ENCODE measurements at regions not wholly inside any gene's neighbourhood (a gene's known extent, or its start where the extent isn't known, plus 50 kb on each side); places are given as distances from the start of the nearest gene placed in this dataset.

GRCh38 chr2:228731517-228731916, 539.6 kb downstream of the PID1 start:
- TF ChIP-seq, protein P1, sequence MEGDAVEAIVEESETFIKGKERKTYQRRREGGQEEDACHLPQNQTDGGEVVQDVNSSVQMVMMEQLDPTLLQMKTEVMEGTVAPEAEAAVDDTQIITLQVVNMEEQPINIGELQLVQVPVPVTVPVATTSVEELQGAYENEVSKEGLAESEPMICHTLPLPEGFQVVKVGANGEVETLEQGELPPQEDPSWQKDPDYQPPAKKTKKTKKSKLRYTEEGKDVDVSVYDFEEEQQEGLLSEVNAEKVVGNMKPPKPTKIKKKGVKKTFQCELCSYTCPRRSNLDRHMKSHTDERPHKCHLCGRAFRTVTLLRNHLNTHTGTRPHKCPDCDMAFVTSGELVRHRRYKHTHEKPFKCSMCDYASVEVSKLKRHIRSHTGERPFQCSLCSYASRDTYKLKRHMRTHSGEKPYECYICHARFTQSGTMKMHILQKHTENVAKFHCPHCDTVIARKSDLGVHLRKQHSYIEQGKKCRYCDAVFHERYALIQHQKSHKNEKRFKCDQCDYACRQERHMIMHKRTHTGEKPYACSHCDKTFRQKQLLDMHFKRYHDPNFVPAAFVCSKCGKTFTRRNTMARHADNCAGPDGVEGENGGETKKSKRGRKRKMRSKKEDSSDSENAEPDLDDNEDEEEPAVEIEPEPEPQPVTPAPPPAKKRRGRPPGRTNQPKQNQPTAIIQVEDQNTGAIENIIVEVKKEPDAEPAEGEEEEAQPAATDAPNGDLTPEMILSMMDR (IDR thresholded peaks at IDR 0.05; ENCODE audit: extremely low read depth in 1 of 2, insufficient read depth in 1 of 2, low read depth in 1 of 2, low read length in 2 of 2) = no peak
- TF ChIP-seq POLR2AphosphoS5 (IDR thresholded peaks at IDR 0.05; ENCODE audit: insufficient read depth, low read depth, low read length) = no peak
- no peak for TF ChIP-seq EZH2 (IDR thresholded peaks at IDR 0.05; ENCODE audit: borderline replicate concordance, low read depth, low read length, severe bottlenecking)

All from endothelial cell of umbilical vein (primary cell).